22Rv1 (cell line): ENCODE measurements at regions not wholly inside any gene's neighbourhood (a gene's known extent, or its start where the extent isn't known, plus 50 kb on each side); places are given as distances from the start of the nearest gene placed in this dataset.

Source experiments
- H3K27ac ChIP-seq: fragments of 450-650 bp; 2 replicates; pipeline ENCODE4 v1.5.1; 2017
- ZFX ChIP-seq: fragments of 450-650 bp; IDR thresholded peaks from 2 replicates; pipeline ENCODE4 v1.6.1; 2017; ENCODE audit warnings: antibody characterized with exemption, borderline replicate concordance
- TF ChIP-seq, protein P1 (sequence below): fragments of 450-650 bp; IDR thresholded peaks from 2 replicates; pipeline ENCODE4 v1.5.1; 2017; ENCODE audit warnings: mild to moderate bottlenecking

DNA sequence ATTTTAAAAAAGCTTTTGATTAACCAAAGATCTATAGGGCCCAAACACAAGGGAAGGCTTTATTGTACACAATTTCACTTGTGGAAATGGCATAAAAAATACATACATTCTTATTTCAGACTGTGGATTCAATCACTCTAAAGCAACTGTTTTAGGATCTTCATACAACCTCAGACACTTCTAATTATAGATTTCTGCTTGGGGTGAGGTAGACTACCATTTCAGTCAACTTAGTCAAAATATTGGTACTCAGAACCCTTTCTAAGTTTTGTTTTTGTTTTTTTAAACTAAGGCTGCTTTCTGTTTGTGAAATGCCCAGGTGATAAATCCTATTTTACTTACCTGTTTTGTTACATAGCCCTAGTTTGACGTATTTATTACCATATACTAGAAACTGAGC lies 284.5 kb upstream of the RASA1 start:
- H3K27ac ChIP-seq: no peak overlapping the region
- no peak for TF ChIP-seq ZFX
- TF ChIP-seq, protein P1, sequence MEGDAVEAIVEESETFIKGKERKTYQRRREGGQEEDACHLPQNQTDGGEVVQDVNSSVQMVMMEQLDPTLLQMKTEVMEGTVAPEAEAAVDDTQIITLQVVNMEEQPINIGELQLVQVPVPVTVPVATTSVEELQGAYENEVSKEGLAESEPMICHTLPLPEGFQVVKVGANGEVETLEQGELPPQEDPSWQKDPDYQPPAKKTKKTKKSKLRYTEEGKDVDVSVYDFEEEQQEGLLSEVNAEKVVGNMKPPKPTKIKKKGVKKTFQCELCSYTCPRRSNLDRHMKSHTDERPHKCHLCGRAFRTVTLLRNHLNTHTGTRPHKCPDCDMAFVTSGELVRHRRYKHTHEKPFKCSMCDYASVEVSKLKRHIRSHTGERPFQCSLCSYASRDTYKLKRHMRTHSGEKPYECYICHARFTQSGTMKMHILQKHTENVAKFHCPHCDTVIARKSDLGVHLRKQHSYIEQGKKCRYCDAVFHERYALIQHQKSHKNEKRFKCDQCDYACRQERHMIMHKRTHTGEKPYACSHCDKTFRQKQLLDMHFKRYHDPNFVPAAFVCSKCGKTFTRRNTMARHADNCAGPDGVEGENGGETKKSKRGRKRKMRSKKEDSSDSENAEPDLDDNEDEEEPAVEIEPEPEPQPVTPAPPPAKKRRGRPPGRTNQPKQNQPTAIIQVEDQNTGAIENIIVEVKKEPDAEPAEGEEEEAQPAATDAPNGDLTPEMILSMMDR: no peak

- TF ChIP-seq, protein P1: no peak
- no peak for TF ChIP-seq ZFX
- H3K27ac ChIP-seq: no peak overlapping the region
Observed at GRCh38 chr5:86986837-86987236, 280.8 kb upstream of the RASA1 start.

DNA sequence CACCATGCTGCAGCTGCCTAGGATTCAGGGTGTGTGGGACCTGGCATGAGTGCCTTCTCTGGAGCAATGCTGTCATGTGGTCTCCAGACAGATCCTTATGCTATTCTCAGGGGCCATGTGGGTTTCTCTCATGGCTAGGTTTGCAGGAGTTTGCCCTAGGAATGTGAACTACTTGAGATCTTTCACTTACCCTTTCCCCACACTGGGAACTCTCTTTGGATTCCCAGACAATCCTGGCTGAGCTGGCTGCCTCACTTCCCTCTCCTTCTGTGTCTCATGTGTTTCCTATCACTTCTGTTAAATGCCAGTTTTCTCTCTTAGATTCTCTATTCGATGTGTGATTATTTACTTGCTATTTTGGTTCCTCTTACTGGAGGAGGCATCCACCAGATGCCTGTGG lies 270.2 kb upstream of the RASA1 start:
- TF ChIP-seq, protein P1: no peak
- no peak for TF ChIP-seq ZFX
- no peak overlapping the region for H3K27ac ChIP-seq

GRCh38 chr5:86999951-87000350 lies 267.7 kb upstream of the RASA1 start:
- TF ChIP-seq ZFX: no peak
- TF ChIP-seq, protein P1: no peak
- H3K27ac ChIP-seq: no peak overlapping the region

DNA sequence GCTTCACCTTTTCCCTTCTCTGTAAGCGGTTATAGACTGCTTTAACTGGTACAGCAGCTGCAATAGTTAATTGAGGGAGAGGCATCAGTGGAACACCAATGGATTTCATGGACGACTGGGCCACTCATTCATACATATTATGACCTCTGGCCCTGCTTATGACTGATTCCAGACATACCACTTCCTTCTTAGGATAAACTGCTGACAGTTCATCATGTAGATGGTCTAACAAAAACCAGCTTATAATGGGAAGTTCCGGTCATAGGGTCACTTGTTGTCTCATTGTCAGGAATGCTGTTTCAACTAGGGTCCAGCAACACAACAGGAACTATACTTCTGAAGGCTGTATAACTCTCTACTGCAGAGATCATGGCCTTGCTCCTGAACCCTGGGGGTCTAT lies 265.2 kb upstream of the RASA1 start:
- H3K27ac ChIP-seq: no peak overlapping the region
- TF ChIP-seq ZFX: no peak
- TF ChIP-seq, protein P1: no peak

- no peak for TF ChIP-seq ZFX
- TF ChIP-seq, protein P1: no peak
- no peak overlapping the region for H3K27ac ChIP-seq
Observed at GRCh38 chr5:87004101-87004500, 263.6 kb upstream of the RASA1 start.

- H3K27ac ChIP-seq: no peak overlapping the region
- TF ChIP-seq, protein P1: no peak
Observed at GRCh38 chr5:87007737-87008136, 259.9 kb upstream of the RASA1 start.
